WERI-Rb-1 (cell line): ENCODE measurements at regions not wholly inside any gene's neighbourhood (a gene's known extent, or its start where the extent isn't known, plus 50 kb on each side); places are given as distances from the start of the nearest gene placed in this dataset.

Experiments
- DNase-seq: peaks from one replicate; pipeline ENCODE4 v3.0.0-alpha.2; 2020
- H3K27ac ChIP-seq: fragments of 250-450 bp; sonication (Bioruptor Pico); 2 replicates; pipeline ENCODE4 v1.5.1; 2020; ENCODE audit warnings: mild to moderate bottlenecking, moderate library complexity
- H3K27me3 ChIP-seq: fragments of 250-450 bp; sonication (Bioruptor Pico); 2 replicates; pipeline ENCODE4 v1.5.1; 2021; ENCODE audit warnings: mild to moderate bottlenecking, low read depth, moderate library complexity; ENCODE audit not compliant: insufficient read depth, severe bottlenecking
- H3K36me3 ChIP-seq: fragments of 250-450 bp; sonication (Bioruptor Pico); 2 replicates; pipeline ENCODE4 v1.5.1; 2020; ENCODE audit warnings: mild to moderate bottlenecking, moderate library complexity
- H3K4me3 ChIP-seq: 2 replicates; pipeline ENCODE4 v1.5.1; 2011; ENCODE audit warnings: low read depth, mild to moderate bottlenecking, control low read depth, low read length
- H3K9me3 ChIP-seq: fragments of 250-450 bp; sonication (Bioruptor Pico); 2 replicates; pipeline ENCODE4 v1.5.1; 2021; ENCODE audit warnings: mild to moderate bottlenecking, moderate library complexity; ENCODE audit not compliant: severe bottlenecking
- TF ChIP-seq, protein P1 (sequence below): IDR thresholded peaks from 2 replicates; pipeline ENCODE4 v1.5.1; 2011; ENCODE audit warnings: low read depth, mild to moderate bottlenecking, control low read depth, inconsistent platforms, low read length

DNA sequence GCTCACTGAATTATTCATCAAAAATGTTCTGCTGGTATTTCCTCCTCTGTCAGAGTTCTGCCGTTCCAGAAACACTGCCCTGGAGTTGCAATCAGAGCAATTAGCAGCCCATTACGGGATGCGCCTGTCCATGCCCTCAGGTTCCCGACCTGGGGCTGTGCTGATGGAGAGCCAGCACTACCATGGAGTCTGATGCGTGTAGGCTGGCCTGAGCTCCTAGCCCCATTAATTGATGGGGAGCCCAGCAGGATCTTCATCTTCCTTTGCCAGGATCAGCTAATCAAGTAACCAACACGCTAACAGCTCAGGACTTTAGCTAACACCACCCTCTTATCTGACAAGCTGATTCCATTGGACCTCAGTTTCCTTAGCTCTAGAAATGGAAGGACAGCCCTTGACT lies 164.2 kb downstream of the ABHD5 start:
- H3K9me3 ChIP-seq = no peaks in the 10 kb centered on the region
- no peak overlapping the region for H3K27ac ChIP-seq
- H3K36me3 ChIP-seq = no peaks in the 10 kb centered on the region
- no peak for DNase-seq
- H3K4me3 ChIP-seq = no peak overlapping the region
- TF ChIP-seq, protein P1, sequence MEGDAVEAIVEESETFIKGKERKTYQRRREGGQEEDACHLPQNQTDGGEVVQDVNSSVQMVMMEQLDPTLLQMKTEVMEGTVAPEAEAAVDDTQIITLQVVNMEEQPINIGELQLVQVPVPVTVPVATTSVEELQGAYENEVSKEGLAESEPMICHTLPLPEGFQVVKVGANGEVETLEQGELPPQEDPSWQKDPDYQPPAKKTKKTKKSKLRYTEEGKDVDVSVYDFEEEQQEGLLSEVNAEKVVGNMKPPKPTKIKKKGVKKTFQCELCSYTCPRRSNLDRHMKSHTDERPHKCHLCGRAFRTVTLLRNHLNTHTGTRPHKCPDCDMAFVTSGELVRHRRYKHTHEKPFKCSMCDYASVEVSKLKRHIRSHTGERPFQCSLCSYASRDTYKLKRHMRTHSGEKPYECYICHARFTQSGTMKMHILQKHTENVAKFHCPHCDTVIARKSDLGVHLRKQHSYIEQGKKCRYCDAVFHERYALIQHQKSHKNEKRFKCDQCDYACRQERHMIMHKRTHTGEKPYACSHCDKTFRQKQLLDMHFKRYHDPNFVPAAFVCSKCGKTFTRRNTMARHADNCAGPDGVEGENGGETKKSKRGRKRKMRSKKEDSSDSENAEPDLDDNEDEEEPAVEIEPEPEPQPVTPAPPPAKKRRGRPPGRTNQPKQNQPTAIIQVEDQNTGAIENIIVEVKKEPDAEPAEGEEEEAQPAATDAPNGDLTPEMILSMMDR = no peak
- no peaks in the 10 kb centered on the region for H3K27me3 ChIP-seq

DNA sequence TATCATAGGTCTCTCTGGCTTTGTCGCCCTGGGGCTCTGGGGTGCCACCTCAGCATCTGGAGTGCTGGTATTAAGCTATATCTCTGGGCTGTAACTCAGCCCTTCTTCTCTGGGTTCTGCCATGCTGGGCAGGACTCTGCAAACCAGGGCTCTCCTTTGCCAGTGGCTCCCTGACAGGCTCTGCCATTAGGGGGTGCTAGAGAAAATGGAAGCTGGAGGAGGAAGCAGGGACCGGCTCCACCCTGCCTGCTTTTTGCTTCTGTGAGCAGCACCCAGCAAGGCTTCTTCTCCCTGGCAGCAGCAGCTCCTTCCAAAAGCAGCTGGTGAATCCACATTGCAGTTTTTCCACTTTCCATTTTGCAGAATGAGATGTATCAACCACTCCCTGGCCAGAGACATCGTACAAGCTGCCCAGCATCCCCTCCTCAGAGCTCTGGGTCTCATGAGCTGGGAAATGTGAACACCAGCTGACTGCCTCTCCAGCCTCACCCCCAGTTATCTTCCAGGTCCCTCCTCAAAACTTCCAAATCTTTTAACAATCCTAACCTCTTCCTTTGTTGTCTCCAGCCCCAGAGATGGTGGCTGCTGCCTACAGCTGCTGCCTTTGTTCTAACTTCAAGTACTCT lies 165.0 kb downstream of the ABHD5 start:
- TF ChIP-seq, protein P1 = peak; percentile 86
- Histone ChIP-seq H3K9me3 (no peaks in the 10 kb centered on the region), H3K36me3 (no peaks in the 10 kb centered on the region), H3K27ac (no peak overlapping the region), H3K4me3 (no peak overlapping the region), H3K27me3 (no peaks in the 10 kb centered on the region)
- DNase-seq = peak; percentile 76

DNA sequence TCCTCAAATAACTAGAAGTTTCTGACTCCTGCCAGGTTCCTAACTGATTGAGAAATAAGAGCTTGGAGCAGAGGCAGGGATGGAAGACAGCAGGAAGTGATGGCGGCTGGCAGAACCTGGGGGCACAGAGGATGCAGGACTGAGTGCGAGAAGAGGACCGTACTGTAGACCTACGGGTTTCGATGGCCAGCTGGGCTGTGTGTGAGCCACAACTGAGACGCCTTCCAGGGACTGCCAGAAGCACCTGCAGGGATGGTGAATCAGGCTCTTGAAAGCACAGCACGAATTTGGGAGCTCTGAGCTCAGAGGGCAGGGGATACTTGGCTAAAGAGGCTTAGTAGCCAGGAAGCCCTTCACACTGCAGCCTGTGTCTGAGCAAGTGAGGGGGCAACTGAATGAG lies 165.6 kb downstream of the ABHD5 start:
- H3K36me3 ChIP-seq = no peaks in the 10 kb centered on the region
- H3K9me3 ChIP-seq = no peaks in the 10 kb centered on the region
- H3K27ac ChIP-seq = no peak overlapping the region
- H3K27me3 ChIP-seq = no peaks in the 10 kb centered on the region
- no peak overlapping the region for H3K4me3 ChIP-seq
- TF ChIP-seq, protein P1 = no peak
- no peak for DNase-seq

DNA sequence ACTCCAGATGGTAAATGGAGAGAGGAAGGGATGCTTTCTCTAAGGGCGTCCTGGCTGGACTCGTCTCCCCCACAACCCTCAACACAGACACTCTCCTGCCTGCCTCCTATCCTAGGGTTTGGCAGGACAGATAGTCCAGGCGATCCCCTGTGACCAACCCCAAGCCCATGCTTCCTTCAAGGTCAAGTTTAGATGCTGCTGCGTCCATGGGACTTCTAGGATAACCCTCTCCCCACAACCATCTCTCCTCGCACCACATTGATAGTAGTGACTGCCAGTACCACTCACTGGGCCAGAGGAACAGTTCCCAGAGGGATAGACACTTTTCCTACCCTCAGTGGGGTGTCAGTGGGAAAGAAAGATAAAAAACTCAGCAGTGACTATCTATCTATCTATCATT lies 166.0 kb downstream of the ABHD5 start:
- Histone ChIP-seq H3K27ac (no peak overlapping the region), H3K36me3 (no peaks in the 10 kb centered on the region), H3K4me3 (no peak overlapping the region), H3K27me3 (no peaks in the 10 kb centered on the region), H3K9me3 (no peaks in the 10 kb centered on the region)
- TF ChIP-seq, protein P1 = no peak
- DNase-seq = no peak

DNA sequence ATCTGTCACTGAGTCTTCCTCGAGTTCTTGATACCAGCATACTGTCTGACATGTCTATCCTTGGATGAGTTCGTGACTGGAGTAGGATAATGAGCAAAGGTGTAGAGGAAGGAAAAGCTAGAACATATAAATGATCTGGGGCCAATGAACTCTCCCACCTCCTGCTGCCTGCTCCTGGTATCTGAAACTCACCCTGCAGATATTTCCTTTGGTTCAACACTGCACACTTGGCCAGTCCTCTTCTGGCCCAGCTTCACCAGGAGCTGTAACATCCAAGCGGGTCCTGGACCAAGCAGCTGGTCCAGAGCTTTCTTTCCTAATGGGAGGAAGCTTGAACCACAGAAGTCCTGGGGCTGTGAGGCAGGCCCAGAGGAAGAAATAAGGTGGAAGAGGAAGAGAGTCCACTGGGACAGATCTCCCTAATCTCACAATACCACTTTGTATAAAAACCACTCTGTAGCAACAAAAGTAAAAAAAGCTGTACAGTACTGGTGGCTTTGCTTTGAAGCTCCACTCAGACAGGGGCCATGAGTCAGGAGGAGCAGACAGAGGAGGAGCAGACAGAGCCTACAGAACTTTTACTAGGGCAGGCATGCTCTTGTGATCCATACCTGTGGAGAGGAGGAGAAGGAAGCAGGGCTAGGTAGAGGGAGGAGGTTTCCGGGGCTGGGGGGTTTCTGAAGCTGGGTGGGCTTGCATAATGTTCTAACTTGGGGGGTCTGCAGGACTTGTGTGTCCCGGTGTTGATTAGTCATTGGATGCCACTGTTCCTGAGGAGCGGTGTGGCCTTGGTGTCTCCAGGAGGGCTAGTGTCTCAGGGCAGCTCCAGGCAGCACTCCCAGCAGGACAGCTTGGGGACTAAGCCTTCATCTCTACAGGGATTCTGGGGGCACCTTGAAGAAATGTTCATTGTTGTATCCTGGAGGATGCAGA lies 166.9 kb downstream of the ABHD5 start:
- TF ChIP-seq, protein P1 = no peak
- H3K9me3 ChIP-seq = no peaks in the 10 kb centered on the region
- H3K27me3 ChIP-seq = no peaks in the 10 kb centered on the region
- no peak overlapping the region for H3K4me3 ChIP-seq
- DNase-seq = no peak
- H3K27ac ChIP-seq = no peak overlapping the region
- H3K36me3 ChIP-seq = no peaks in the 10 kb centered on the region
